GM10248 (cell line): ENCODE measurements at regions not wholly inside any gene's neighbourhood (a gene's known extent, or its start where the extent isn't known, plus 50 kb on each side); places are given as distances from the start of the nearest gene placed in this dataset.

Experiments
- CTCF ChIA-PET: fragments of 300-600 bp; sonication (Branson Sonifier 250); formaldehyde crosslinking; extraction: SDS; loops from one replicate; lab custom pipeline; 2021; ENCODE audit warnings: antibody characterized with exemption; lab: Yijun Ruan, JAX
- POLR2A ChIA-PET: fragments of 350-650 bp; sonication (Branson Sonifier 250); formaldehyde crosslinking; extraction: SDS; loops from one replicate; lab custom pipeline; 2020; ENCODE audit warnings: antibody characterized with exemption; lab: Yijun Ruan, JAX
- DNase-seq: peaks from one replicate; pipeline ENCODE4 v3.0.0; 2012; ENCODE audit errors: extremely low spot score
- CTCF ChIP-seq: IDR thresholded peaks from 2 replicates; pipeline ENCODE4 v1.5.1; 2012; ENCODE audit warnings: mild to moderate bottlenecking, low read depth; ENCODE audit errors: extremely low read depth, missing control alignments, control extremely low read depth

- POLR2A ChIA-PET = no interaction called here
- CTCF ChIA-PET = interaction anchor here (1.2 kb wide), 1 partner anchor 83 kb away, joined by 3 read pairs; no protein-coding TSS in a partner anchor
Measured at GRCh38 chr2:129707800-129708199, 271.7 kb upstream of the RAB6C start.

GRCh38 chr2:129708221-129708967 is 271.1 kb upstream of the RAB6C start:
- POLR2A ChIA-PET = no interaction called here
- DNase-seq = no peak
- no peak for TF ChIP-seq CTCF
- CTCF ChIA-PET = interaction anchor here (1.2 kb wide), 1 partner anchor 84 kb away, joined by 3 read pairs; no protein-coding TSS in a partner anchor

More at GRCh38 chr2:129707800-129708199, 271.7 kb upstream of the RAB6C start:
- no peak for DNase-seq
- TF ChIP-seq CTCF = no peak

- ChIA-PET POLR2A (no interaction called here), CTCF (no interaction called here)
- no peak for DNase-seq
- TF ChIP-seq CTCF = no peak
Measured at GRCh38 chr2:129709001-129709955, 270.2 kb upstream of the RAB6C start.

- CTCF ChIA-PET = no interaction called here
- no peak for TF ChIP-seq CTCF
- DNase-seq = no peak
- POLR2A ChIA-PET = no interaction called here
Measured at GRCh38 chr2:129709956-129710598, 269.4 kb upstream of the RAB6C start.

GRCh38 chr2:129710670-129711495 is 268.6 kb upstream of the RAB6C start:
- TF ChIP-seq CTCF = no peak
- DNase-seq = no peak
- ChIA-PET CTCF (no interaction called here), POLR2A (no interaction called here)
